Heart right ventricle (tissue), 16 donors: ENCODE measurements at regions not wholly inside any gene's neighbourhood (a gene's known extent, or its start where the extent isn't known, plus 50 kb on each side); places are given as distances from the start of the nearest gene placed in this dataset.

Experiments
- ATAC-seq, 8 donors: fragments of 200-7000 bp; cut with Tn5 transposase; one replicate each; pipeline ENCODE4 v1.9.1; 2020; ENCODE audit warnings: mild to moderate bottlenecking in 8 of 8, moderate library complexity in 8 of 8, moderate number of reproducible peaks in 1 of 8
- DNase-seq, 2 donors: peaks; one replicate each; pipeline ENCODE4 v3.0.0-alpha.2; 2020
- H3K27ac ChIP-seq, 10 donors: fragments of 200-600 bp; sonication (generic) in 2 of 10; one replicate each; pipeline versions ENCODE4 v1.5.0 to v1.8.0; 2020 to 2022; ENCODE audit warnings: mild to moderate bottlenecking in 3 of 10
- H3K27me3 ChIP-seq, 7 donors: fragments of 200-600 bp; one replicate each; pipeline ENCODE4 v1.8.0; 2021 to 2022; ENCODE audit warnings: mild to moderate bottlenecking in 2 of 7
- H3K36me3 ChIP-seq, 9 donors: fragments of 200-600 bp; sonication (generic) in 1 of 9; one replicate each; pipeline versions ENCODE4 v1.5.0 to v1.8.0; 2020 to 2022; ENCODE audit warnings: mild to moderate bottlenecking in 2 of 9
- H3K4me1 ChIP-seq, 9 donors: fragments of 200-600 bp; sonication (generic) in 1 of 9; one replicate each; pipeline versions ENCODE4 v1.5.0 to v1.8.0; 2020 to 2022; ENCODE audit warnings: mild to moderate bottlenecking in 4 of 9
- H3K4me3 ChIP-seq, 10 donors: fragments of 200-600 bp; sonication (generic) in 2 of 10; one replicate each; pipeline versions ENCODE4 v1.5.0 to v1.8.0; 2020 to 2022; ENCODE audit warnings: mild to moderate bottlenecking in 7 of 10, moderate library complexity in 2 of 10
- H3K9me3 ChIP-seq, 11 donors: fragments of 200-600 bp in 10 of 11; sonication (generic) in 2 of 11; one replicate each; pipeline versions ENCODE4 v1.5.0 to v1.8.0; 2013 to 2022; ENCODE audit warnings: mild to moderate bottlenecking in 2 of 11, control low read depth in 1 of 11, moderate library complexity in 1 of 11
- CTCF ChIP-seq, 9 donors: fragments of 200-600 bp; sonication (generic) in 2 of 9; IDR thresholded peaks; one replicate each; pipeline versions ENCODE4 v1.5.0 to v1.8.0; 2021 to 2022; ENCODE audit warnings: antibody characterized with exemption in 9 of 9, mild to moderate bottlenecking in 5 of 9, moderate library complexity in 1 of 9
- WGBS, 2 donors: extraction: QIAGEN DNeasy Blood & Tissue Kit; methylation state at CpG; one replicate each; pipeline ENCODE4 v1.1.7; 2013; ENCODE audit warnings: inconsistent platforms in 1 of 2; 5-methylcytosine and 5-hydroxymethylcytosine counted together
- intact Hi-C, 10 donors: fragments of 100-400 bp; cut with DNase I; formaldehyde crosslinking; loops; one replicate each; pipeline versions ENCODE4 v1.11.1 to v1.14.2; 2022
- donor health status: Arrhythmogenic right ventricular cardiomyopathy.
- donor health status: ischemic (EF 13 %, LVEDD 7.1; RV severe dilation, severe dysfunction).
- donor health status: healthy with polysubstance abuse.
- donor health status: DM: no; HTN: yes; CAD: no.
- donor health status: DM: no; HTN: no; CAD: no.
- donor health status: ischemic (EF 25% LVEDD 6.9; RV normal size, moderate dysfunction).
- donor health status: ischemic (EF 25% LVEDD 5.7; RV mildly dilated, moderate dysfunction).
- donor health status: healthy.
- donor health status: DM: yes; HTN: yes; CAD: no.
- donor health status: Ischemic cardiomyopathy.
- donor health status: ischemic (EF 35%, LVEDD 5.7; RV mildly dilated, moderate dysfunction).
- donor health status: nonischemic (EF 11% LVEDD 7.7; RV severe dilation, severe dysfunction).
- donor health status: DM: yes; HTN: yes; CAD: no.
- donor health status: PGD.
- donor health status: ischemic (EF 29% LVEDD 5.4; RV normal size, mild dysfunction).
- donor health status: nonischemic (EF 23%, LVEDD 6.1; RV moderate dilation, normal function).

GRCh38 chr11:91871048-91871447, 353.6 kb upstream of the FAT3 start:
- peaks cover 0 to 7% (median 0%) of the 10 kb centered on the region in 7 donors for H3K27me3 ChIP-seq
- peaks cover 0 to 32% (median 11%) of the 10 kb centered on the region in 9 donors for H3K4me1 ChIP-seq
- no peak for ATAC-seq
- no peak for DNase-seq
- intact Hi-C loops = no loop called here
- no peak overlapping the region for H3K27ac ChIP-seq
- H3K9me3 ChIP-seq = no peaks in the 10 kb centered on the region
- H3K36me3 ChIP-seq = no peaks in the 10 kb centered on the region
- H3K4me3 ChIP-seq = no peak overlapping the region
- 52 to 81% methylated on average over 2 of the region's 2 CpGs for WGBS, 2 donors
- TF ChIP-seq CTCF (IDR thresholded peaks at IDR 0.05) = no peak

- no peak for DNase-seq
- 28 to 52% methylated on average over 2 of the region's 2 CpGs for WGBS, 2 donors
- H3K4me1 ChIP-seq = peaks cover 0 to 32% (median 11%) of the 10 kb centered on the region in 9 donors
- H3K27me3 ChIP-seq = peaks cover 0 to 9% (median 0%) of the 10 kb centered on the region in 7 donors
- no peaks in the 10 kb centered on the region for H3K9me3 ChIP-seq
- no peaks in the 10 kb centered on the region for H3K36me3 ChIP-seq
- no peak overlapping the region for H3K27ac ChIP-seq
- peak in 1 of 8 donors; percentile 24 for ATAC-seq
- no peak for TF ChIP-seq CTCF (IDR thresholded peaks at IDR 0.05)
- H3K4me3 ChIP-seq = no peak overlapping the region
- intact Hi-C loops = no loop called here
These were observed 354.9 kb upstream of the FAT3 start for GRCh38 chr11:91869686-91870085.

GRCh38 chr11:91866642-91867041, 358.0 kb upstream of the FAT3 start:
- intact Hi-C loops = no loop called here
- Histone ChIP-seq H3K4me3 (no peak overlapping the region), H3K36me3 (no peaks in the 10 kb centered on the region), H3K9me3 (no peaks in the 10 kb centered on the region), H3K27ac (no peak overlapping the region), H3K4me1 (peaks cover 0 to 21% (median 11%) of the 10 kb centered on the region in 9 donors), H3K27me3 (peaks cover 0 to 12% (median 0%) of the 10 kb centered on the region in 7 donors)
- no peak for TF ChIP-seq CTCF (IDR thresholded peaks at IDR 0.05)
- ATAC-seq = no peak
- no peak for DNase-seq
- 93 to 96% methylated on average over 3 of the region's 3 CpGs for WGBS, 2 donors

- H3K36me3 ChIP-seq = no peaks in the 10 kb centered on the region
- no peak for TF ChIP-seq CTCF (IDR thresholded peaks at IDR 0.05)
- ATAC-seq = no peak
- DNase-seq = no peak
- H3K4me3 ChIP-seq = no peak overlapping the region
- no peak overlapping the region for H3K27ac ChIP-seq
- no peaks in the 10 kb centered on the region for H3K9me3 ChIP-seq
- peaks cover 0 to 8% (median 0%) of the 10 kb centered on the region in 7 donors for H3K27me3 ChIP-seq
- intact Hi-C loops = no loop called here
- H3K4me1 ChIP-seq = no peaks in the 10 kb centered on the region
- 46 to 87% methylated on average over 3 of the region's 3 CpGs for WGBS, 2 donors
These were observed 364.0 kb upstream of the FAT3 start for GRCh38 chr11:91860661-91861060.
